ENCODE measurements at regions not wholly inside any gene's neighbourhood (a gene's known extent, or its start where the extent isn't known, plus 50 kb on each side); places are given as distances from the start of the nearest gene placed in this dataset.

DNA sequence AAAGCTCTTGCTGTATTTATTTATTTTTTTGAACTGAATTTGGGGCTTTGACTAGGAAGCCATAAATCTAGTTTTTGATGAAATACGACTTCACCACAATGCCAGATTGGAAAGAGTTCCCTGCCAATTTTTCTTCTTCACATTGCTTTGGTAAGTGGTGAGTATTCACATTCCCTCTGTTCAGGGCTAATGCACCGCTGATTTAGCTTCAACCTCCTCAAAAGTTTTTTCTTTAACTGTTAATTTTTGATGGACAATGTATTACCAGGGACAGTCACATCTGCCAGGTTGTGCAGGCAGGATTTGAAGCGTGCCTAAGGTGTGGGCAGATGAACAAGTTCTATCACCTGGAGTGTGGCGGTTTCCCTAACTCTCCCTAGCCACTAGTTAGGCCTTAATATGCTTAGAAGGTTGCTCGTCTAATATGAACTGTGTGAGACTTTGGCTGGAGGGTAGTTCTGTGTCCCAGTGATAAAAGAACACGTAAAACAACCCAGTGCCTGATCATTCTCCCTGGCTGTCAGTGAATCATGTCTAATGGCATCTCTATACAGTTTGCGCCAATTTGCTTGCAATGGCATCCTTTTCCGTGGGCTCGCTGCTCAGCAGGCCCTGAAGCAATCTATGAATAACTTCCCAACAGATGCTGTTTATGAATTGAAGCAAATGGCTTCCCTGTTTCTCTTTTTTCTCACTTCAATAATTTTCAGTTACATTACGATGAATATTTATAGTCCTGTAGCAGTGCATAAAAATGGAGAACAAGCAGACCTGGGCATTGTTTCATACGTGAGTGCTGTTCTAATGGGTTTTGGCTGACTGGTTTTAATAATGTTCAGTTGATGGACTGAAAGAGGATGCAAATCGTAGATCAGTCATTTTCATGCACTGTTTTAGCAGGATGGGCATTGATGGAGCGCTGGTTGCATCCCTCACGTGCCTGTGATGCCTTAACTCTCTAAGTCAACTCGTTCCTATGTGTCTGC lies 243.2 kb upstream of the SUCLG2 start (continued):
- TF ChIP-seq RBBP5 (IDR thresholded peaks at IDR 0.05; ENCODE audit: borderline replicate concordance, low read depth, low read length) (no peak), HDAC2 (IDR thresholded peaks at IDR 0.05; ENCODE audit: borderline replicate concordance in 1 of 2, low read depth in 2 of 2, low read length in 2 of 2) (no peak), BRCA1 (IDR thresholded peaks at IDR 0.05; ENCODE audit: low read depth, low read length) (no peak)
